CD4-positive, alpha-beta T cell (primary cell): ENCODE measurements at regions not wholly inside any gene's neighbourhood (a gene's known extent, or its start where the extent isn't known, plus 50 kb on each side); places are given as distances from the start of the nearest gene placed in this dataset.

Experiments
- ATAC-seq: fragments of 200-7000 bp; cut with Tn5 transposase; one replicate; pipeline ENCODE4 v1.10.0; 2022; ENCODE audit warnings: mild to moderate bottlenecking; ENCODE audit not compliant: poor library complexity
- CTCF ChIA-PET: fragments of 350-600 bp; sonication (Branson Sonifier 250); formaldehyde crosslinking; loops from one replicate; lab custom pipeline; 2021; ENCODE audit warnings: antibody characterized with exemption, inconsistent platforms; lab: Charles Lee
- POLR2A ChIA-PET: fragments of 350-600 bp; sonication (Branson Sonifier 250); formaldehyde crosslinking; loops from one replicate; lab custom pipeline; 2021; ENCODE audit warnings: antibody characterized with exemption, inconsistent platforms; lab: Charles Lee
- DNase-seq, 14 experiments: peaks; one replicate each; pipeline ENCODE4 v3.0.0-alpha.2; 2013 to 2020; ENCODE audit warnings: mixed read lengths in 2 of 14
- H3K27ac ChIP-seq, 2 donors: one replicate each; pipeline versions ENCODE4 v1.5.1 to v1.7.0; 2013; ENCODE audit warnings: low read length in 2 of 2, low read depth in 1 of 2, mild to moderate bottlenecking in 1 of 2
- H3K27me3 ChIP-seq, 2 experiments: 1 replicate in 1 of 2; 2 replicates in 1 of 2; pipeline versions ENCODE4 v1.6.1 to v1.7.0; 2013; ENCODE audit warnings: low read length in 2 of 2, control low read depth in 1 of 2, mild to moderate bottlenecking in 1 of 2, moderate library complexity in 1 of 2; ENCODE audit not compliant: insufficient read depth in 2 of 2, control insufficient read depth in 1 of 2
- H3K36me3 ChIP-seq: one replicate; pipeline ENCODE4 v1.6.1; 2013; ENCODE audit warnings: low read length, control low read depth; ENCODE audit not compliant: insufficient read depth
- H3K4me1 ChIP-seq: one replicate; pipeline ENCODE4 v1.6.1; 2013; ENCODE audit warnings: low read length, control low read depth; ENCODE audit not compliant: insufficient read depth
- H3K4me3 ChIP-seq: one replicate; pipeline ENCODE4 v1.5.1; 2013; ENCODE audit warnings: mild to moderate bottlenecking, low read length, moderate library complexity
- H3K9me3 ChIP-seq, 2 experiments: 1 replicate in 1 of 2; 2 replicates in 1 of 2; pipeline versions ENCODE4 v1.6.1 to v1.7.0; 2013; ENCODE audit warnings: low read length in 2 of 2, mild to moderate bottlenecking in 2 of 2, control low read depth in 1 of 2, moderate library complexity in 1 of 2; ENCODE audit not compliant: control insufficient read depth in 1 of 2, insufficient read depth in 1 of 2
- H3K27ac Mint-ChIP-seq: one replicate; pipeline ENCODE4 v1.8.0; 2020; ENCODE audit warnings: mixed read lengths
- H3K27me3 Mint-ChIP-seq: one replicate; pipeline ENCODE4 v1.8.0; 2021; ENCODE audit warnings: mixed read lengths
- H3K36me3 Mint-ChIP-seq: one replicate; pipeline ENCODE4 v1.8.0; 2021; ENCODE audit warnings: low read depth, mixed read lengths
- H3K4me1 Mint-ChIP-seq: one replicate; pipeline ENCODE4 v1.8.0; 2021; ENCODE audit warnings: low read depth, mixed read lengths
- H3K4me3 Mint-ChIP-seq: one replicate; pipeline ENCODE4 v1.8.0; 2020; ENCODE audit warnings: mild to moderate bottlenecking, mixed read lengths
- H3K9me3 Mint-ChIP-seq: one replicate; pipeline ENCODE4 v1.8.0; 2020; ENCODE audit warnings: mixed read lengths
- intact Hi-C, 2 experiments: fragments of 100-400 bp; cut with DNase I in 1 of 2; cut with micrococcal nuclease in 1 of 2; formaldehyde crosslinking; loops; one replicate each; pipeline versions ENCODE4 v1.15.1 to v1.9.0; 2023 to 2025; cut with DNase I, micrococcal nuclease
- TF ChIP-seq, protein P1 (sequence below): fragments of 200-600 bp; IDR thresholded peaks from one replicate; pipeline ENCODE4 v1.8.0; 2022; ENCODE audit warnings: antibody characterized with exemption, mild to moderate bottlenecking

DNA sequence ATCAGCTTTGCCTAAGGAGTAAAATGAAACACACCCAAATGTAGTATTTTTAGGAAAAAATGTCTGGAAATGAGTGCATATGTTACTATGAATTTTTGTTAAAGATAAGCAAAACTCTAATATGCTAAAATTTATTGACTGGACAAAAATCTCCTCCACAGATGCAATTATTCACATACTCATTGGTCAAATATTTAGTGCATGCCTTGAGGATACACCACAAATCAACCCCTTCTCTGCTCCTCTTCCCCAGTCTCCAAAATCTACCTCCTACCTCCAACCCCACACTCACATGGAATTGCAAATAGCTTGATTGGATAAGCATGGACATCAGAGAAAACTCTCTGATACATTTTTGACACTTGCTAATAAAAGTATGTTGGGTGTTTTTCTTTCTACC, 95.6 kb upstream of the CDC42EP3 start:
- Mint-ChIP-seq H3K4me1 (no peaks in the 10 kb centered on the region), H3K9me3 (no peaks in the 10 kb centered on the region), H3K27ac (no peak overlapping the region), H3K27me3 (no peaks in the 10 kb centered on the region), H3K36me3 (no peaks in the 10 kb centered on the region), H3K4me3 (no peak overlapping the region)
- Histone ChIP-seq H3K27me3 (no peaks in the 10 kb centered on the region), H3K36me3 (no peaks in the 10 kb centered on the region), H3K4me1 (no peaks in the 10 kb centered on the region), H3K27ac (no peak overlapping the region), H3K9me3 (no peaks in the 10 kb centered on the region), H3K4me3 (no peak overlapping the region)
- ChIA-PET POLR2A (no interaction called here), CTCF (no interaction called here)
- TF ChIP-seq, protein P1, sequence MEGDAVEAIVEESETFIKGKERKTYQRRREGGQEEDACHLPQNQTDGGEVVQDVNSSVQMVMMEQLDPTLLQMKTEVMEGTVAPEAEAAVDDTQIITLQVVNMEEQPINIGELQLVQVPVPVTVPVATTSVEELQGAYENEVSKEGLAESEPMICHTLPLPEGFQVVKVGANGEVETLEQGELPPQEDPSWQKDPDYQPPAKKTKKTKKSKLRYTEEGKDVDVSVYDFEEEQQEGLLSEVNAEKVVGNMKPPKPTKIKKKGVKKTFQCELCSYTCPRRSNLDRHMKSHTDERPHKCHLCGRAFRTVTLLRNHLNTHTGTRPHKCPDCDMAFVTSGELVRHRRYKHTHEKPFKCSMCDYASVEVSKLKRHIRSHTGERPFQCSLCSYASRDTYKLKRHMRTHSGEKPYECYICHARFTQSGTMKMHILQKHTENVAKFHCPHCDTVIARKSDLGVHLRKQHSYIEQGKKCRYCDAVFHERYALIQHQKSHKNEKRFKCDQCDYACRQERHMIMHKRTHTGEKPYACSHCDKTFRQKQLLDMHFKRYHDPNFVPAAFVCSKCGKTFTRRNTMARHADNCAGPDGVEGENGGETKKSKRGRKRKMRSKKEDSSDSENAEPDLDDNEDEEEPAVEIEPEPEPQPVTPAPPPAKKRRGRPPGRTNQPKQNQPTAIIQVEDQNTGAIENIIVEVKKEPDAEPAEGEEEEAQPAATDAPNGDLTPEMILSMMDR: no peak
- ATAC-seq (no peak), DNase-seq (no peak)
- intact Hi-C loops: no loop called here

DNA sequence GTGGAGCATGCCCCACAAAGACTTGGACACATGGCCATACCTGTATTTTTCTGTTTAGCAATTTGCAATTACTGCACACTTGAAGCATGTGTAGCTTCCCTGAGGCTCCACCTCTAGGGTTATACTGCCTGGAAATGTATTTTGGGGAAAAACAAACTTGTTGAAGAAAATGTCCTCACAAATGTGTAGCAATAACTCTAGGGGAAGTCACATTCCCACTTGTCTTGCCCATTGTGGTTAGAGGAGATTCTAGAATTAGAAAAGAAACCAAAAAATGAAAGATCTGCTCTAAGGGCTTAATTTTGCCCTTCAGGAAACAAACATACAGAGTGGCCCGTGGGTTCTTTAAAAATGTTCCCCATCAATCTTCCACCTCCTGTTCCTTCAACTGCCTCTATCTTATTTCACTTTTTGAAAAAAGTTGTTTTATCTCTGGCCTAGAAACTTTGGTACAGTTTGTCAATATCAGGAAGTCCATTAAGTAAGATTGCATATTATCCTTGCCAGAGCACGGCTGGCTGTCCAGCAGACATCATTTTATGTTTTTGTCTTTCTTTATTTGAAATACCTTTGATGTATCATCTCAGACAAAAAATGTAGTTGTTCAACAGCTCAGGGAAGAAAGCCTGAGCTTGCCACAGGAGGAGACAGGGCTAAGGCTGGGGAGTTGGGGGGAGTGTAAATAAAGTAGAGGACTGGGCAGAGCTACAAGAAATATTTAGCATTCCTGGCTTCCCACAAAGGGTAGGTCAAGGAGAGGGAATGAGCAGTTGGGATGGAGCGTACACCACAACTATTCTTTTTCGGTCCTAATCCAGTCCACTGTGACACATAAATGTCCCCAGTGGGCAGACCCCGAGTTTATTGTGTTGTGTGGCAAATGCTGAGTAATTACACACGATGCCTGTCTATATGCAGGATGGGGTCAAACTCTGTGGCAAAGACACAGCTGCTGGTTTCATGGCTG, 96.8 kb upstream of the CDC42EP3 start:
- intact Hi-C loops: no loop called here
- Mint-ChIP-seq H3K36me3 (no peaks in the 10 kb centered on the region), H3K9me3 (no peaks in the 10 kb centered on the region), H3K27me3 (no peaks in the 10 kb centered on the region), H3K27ac (no peak overlapping the region), H3K4me1 (no peaks in the 10 kb centered on the region), H3K4me3 (no peak overlapping the region)
- no peak overlapping the region for H3K4me3 ChIP-seq
- no peaks in the 10 kb centered on the region for H3K36me3 ChIP-seq
- DNase-seq (no peak), ATAC-seq (no peak)
- TF ChIP-seq, protein P1: no peak
- CTCF ChIA-PET: no interaction called here
- H3K27ac ChIP-seq: no peak overlapping the region
- no peaks in the 10 kb centered on the region for H3K27me3 ChIP-seq
- POLR2A ChIA-PET: no interaction called here
- H3K4me1 ChIP-seq: no peaks in the 10 kb centered on the region
- H3K9me3 ChIP-seq: no peaks in the 10 kb centered on the region

DNA sequence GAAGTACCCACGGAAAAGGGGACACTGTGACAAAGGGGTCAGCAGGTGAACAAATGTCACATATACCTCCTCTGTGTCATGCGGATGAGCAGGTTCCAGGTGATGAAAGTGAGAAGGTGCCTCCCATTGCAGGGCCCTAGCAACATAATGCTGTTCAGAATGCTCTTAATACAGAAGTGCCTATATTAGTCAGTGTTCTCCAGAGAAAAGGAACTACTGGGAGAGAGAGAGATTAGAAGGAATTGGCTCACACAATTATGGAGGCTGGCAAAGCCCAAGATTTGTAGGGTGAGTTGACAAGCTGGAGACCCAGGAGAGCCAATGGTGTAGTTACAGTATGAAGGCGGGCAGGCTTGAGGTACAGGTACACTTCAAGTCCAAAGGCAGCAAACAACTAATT, 98.1 kb upstream of the CDC42EP3 start:
- intact Hi-C loops: no loop called here
- H3K9me3 ChIP-seq: no peaks in the 10 kb centered on the region
- H3K36me3 ChIP-seq: no peaks in the 10 kb centered on the region
- no peaks in the 10 kb centered on the region for H3K4me1 ChIP-seq
- no peak overlapping the region for H3K4me3 ChIP-seq
- ChIA-PET CTCF (no interaction called here), POLR2A (no interaction called here)
- TF ChIP-seq, protein P1: no peak
- ATAC-seq: no peak
- Mint-ChIP-seq H3K4me3 (no peak overlapping the region), H3K36me3 (no peaks in the 10 kb centered on the region), H3K27ac (no peak overlapping the region), H3K27me3 (no peaks in the 10 kb centered on the region), H3K4me1 (no peaks in the 10 kb centered on the region), H3K9me3 (no peaks in the 10 kb centered on the region)
- no peaks in the 10 kb centered on the region for H3K27me3 ChIP-seq
- DNase-seq: no peak
- H3K27ac ChIP-seq: no peak overlapping the region
